ENCODE measurements at regions not wholly inside any gene's neighbourhood (a gene's known extent, or its start where the extent isn't known, plus 50 kb on each side); places are given as distances from the start of the nearest gene placed in this dataset.
"Not testable (repeated sequence)": the region's sequence is repeated elsewhere in the genome, so short reads cannot be mapped to it uniquely, and the experiment has no call there.

GRCh38 chr2:160584972-160585494 is 91.4 kb upstream of the RBMS1 start:
- DNase-seq, result no peak

- no peak for DNase-seq
Observed at GRCh38 chr2:160590664-160591063, 97.1 kb upstream of the RBMS1 start.

GRCh38 chr2:160592401-160592800 is 98.8 kb upstream of the RBMS1 start:
- DNase-seq, result no peak

GRCh38 chr2:160592993-160593392 is 99.4 kb upstream of the RBMS1 start:
- DNase-seq, result no peak

- DNase-seq, result no peak
Observed at GRCh38 chr2:160596441-160596840, 102.8 kb upstream of the RBMS1 start.

- not testable (repeated sequence) for DNase-seq
Observed at GRCh38 chr2:160600437-160600836, 106.8 kb upstream of the RBMS1 start.

- DNase-seq, result no peak
Observed at GRCh38 chr2:160602073-160602472, 108.5 kb upstream of the RBMS1 start.

- DNase-seq, result no peak
Observed at GRCh38 chr2:160603771-160604510, 110.3 kb upstream of the RBMS1 start.

- DNase-seq, result no peak
Observed at GRCh38 chr2:160606341-160606740, 112.7 kb upstream of the RBMS1 start.

GRCh38 chr2:160608599-160608998 is 115.0 kb upstream of the RBMS1 start:
- DNase-seq, result no peak

- no peak for DNase-seq
Observed at GRCh38 chr2:160609346-160609745, 115.7 kb upstream of the RBMS1 start.

GRCh38 chr2:160610041-160610440 is 116.4 kb upstream of the RBMS1 start:
- no peak for DNase-seq

GRCh38 chr2:160612266-160612856 is 118.8 kb upstream of the RBMS1 start:
- DNase-seq, result no peak

- DNase-seq, result no peak
Observed at GRCh38 chr2:160613466-160614153, 120.0 kb upstream of the RBMS1 start.

GRCh38 chr2:160614391-160614790 is 120.8 kb upstream of the RBMS1 start:
- DNase-seq, result no peak

- DNase-seq, result no peak
Observed at GRCh38 chr2:160615706-160616105, 122.1 kb upstream of the RBMS1 start.

GRCh38 chr2:160616149-160616548 is 122.5 kb upstream of the RBMS1 start:
- no peak for DNase-seq

- no peak for DNase-seq
Observed at GRCh38 chr2:160621748-160622147, 128.1 kb upstream of the RBMS1 start.

- DNase-seq, result not testable (repeated sequence)
Observed at GRCh38 chr2:160628020-160628637, 134.5 kb upstream of the RBMS1 start.

GRCh38 chr2:160628811-160629210 is 135.2 kb upstream of the RBMS1 start:
- no peak for DNase-seq

GRCh38 chr2:160630801-160631590 is 137.4 kb upstream of the RBMS1 start:
- DNase-seq, result no peak
